Body of pancreas (tissue), 4 donors: ENCODE measurements at regions not wholly inside any gene's neighbourhood (a gene's known extent, or its start where the extent isn't known, plus 50 kb on each side); places are given as distances from the start of the nearest gene placed in this dataset.

Source experiments
- POLR2A ChIP-seq, 3 donors: fragments of 450-650 bp; IDR thresholded peaks; one replicate each; pipeline ENCODE4 v1.6.1; 2016; ENCODE audit warnings: antibody characterized with exemption in 3 of 3, mild to moderate bottlenecking in 2 of 3
- TF ChIP-seq, protein P1 (sequence below), 7 experiments: fragments of 450-650 bp in 4 of 7; fragments of 200-600 bp in 3 of 7; sonication (generic) in 3 of 7; IDR thresholded peaks; one replicate each; pipeline ENCODE4 v1.5.1; 2016 to 2019; ENCODE audit warnings: antibody characterized with exemption in 7 of 7

DNA sequence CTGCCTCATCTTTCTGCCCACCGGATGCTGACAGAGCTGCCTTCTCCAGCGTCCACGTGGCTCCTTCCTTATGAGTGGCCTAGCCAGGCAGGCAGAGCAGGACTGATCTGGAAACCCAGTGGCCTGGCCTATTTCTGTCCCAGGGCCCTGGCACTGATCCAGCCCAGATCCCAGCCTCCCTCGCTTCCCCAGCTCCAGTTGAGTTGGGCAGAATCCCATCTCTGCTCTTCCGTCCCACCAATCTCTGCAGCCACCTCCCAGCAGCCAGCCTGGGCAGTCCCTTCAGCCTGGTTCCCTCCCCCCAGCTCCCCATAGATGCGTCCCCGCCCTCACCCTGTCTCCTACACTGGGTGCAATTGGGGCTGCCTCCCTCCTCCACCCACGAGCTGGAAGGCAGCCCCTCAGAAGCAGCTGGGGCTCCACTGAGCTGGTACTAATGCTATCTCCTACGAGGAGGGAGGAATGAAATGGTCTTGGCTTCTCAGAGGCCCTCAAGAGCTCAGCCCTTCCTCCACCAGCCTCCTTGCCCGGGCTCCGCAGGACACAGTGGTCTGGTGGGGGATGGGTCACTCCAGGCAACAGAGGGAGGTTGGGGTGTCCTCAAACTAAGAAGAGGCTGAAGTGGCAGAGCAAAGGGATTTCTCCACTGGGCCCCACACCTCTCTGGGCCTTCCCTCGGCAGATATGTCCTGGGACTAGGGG lies 94.2 kb downstream of the PJA1 start:
- TF ChIP-seq, protein P1, sequence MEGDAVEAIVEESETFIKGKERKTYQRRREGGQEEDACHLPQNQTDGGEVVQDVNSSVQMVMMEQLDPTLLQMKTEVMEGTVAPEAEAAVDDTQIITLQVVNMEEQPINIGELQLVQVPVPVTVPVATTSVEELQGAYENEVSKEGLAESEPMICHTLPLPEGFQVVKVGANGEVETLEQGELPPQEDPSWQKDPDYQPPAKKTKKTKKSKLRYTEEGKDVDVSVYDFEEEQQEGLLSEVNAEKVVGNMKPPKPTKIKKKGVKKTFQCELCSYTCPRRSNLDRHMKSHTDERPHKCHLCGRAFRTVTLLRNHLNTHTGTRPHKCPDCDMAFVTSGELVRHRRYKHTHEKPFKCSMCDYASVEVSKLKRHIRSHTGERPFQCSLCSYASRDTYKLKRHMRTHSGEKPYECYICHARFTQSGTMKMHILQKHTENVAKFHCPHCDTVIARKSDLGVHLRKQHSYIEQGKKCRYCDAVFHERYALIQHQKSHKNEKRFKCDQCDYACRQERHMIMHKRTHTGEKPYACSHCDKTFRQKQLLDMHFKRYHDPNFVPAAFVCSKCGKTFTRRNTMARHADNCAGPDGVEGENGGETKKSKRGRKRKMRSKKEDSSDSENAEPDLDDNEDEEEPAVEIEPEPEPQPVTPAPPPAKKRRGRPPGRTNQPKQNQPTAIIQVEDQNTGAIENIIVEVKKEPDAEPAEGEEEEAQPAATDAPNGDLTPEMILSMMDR (IDR thresholded peaks at IDR 0.05): no peak
- no peak for TF ChIP-seq POLR2A (IDR thresholded peaks at IDR 0.05)
